ENCODE measurements at regions not wholly inside any gene's neighbourhood (a gene's known extent, or its start where the extent isn't known, plus 50 kb on each side); places are given as distances from the start of the nearest gene placed in this dataset.
A peak's percentile ranks its signal among the peaks of the same experiment; 100 is the strongest.

GRCh38 chrX:10079231-10079630 lies 77.5 kb upstream of the CLCN4 start:
- no peaks in the 10 kb centered on the region for H3K27me3 ChIP-seq (ENCODE audit: control insufficient read depth in 1 of 2, insufficient read depth in 2 of 2, low read length in 2 of 2)
- H3K36me3 ChIP-seq (ENCODE audit: control insufficient read depth in 2 of 2, insufficient read depth in 2 of 2, low read length in 2 of 2): peaks cover 2 to 6% of the 10 kb centered on the region in 2 donors
- H3K27ac ChIP-seq (ENCODE audit: low read length): peak overlapping the region; percentile 66
- H3K9me3 ChIP-seq (ENCODE audit: control insufficient read depth in 2 of 2, low read length in 2 of 2): no peaks in the 10 kb centered on the region
- H3K4me3 ChIP-seq (ENCODE audit: low read length in 2 of 2): no peak overlapping the region
- H3K4me1 ChIP-seq (ENCODE audit: control insufficient read depth, insufficient read depth, low read length): peaks cover 38% of the 10 kb centered on the region
- no peak overlapping the region for H3K9ac ChIP-seq (ENCODE audit: low read length in 2 of 2)

- H3K27ac ChIP-seq (ENCODE audit: low read length): peak overlapping the region; percentile 84
- peaks cover 2 to 6% of the 10 kb centered on the region in 2 donors for H3K36me3 ChIP-seq (ENCODE audit: control insufficient read depth in 2 of 2, insufficient read depth in 2 of 2, low read length in 2 of 2)
- H3K9me3 ChIP-seq (ENCODE audit: control insufficient read depth in 2 of 2, low read length in 2 of 2): no peaks in the 10 kb centered on the region
- peaks cover 46% of the 10 kb centered on the region for H3K4me1 ChIP-seq (ENCODE audit: control insufficient read depth, insufficient read depth, low read length)
- peaks cover 0 to 4% of the 10 kb centered on the region in 2 donors for H3K27me3 ChIP-seq (ENCODE audit: control insufficient read depth in 1 of 2, insufficient read depth in 2 of 2, low read length in 2 of 2)
- H3K4me3 ChIP-seq (ENCODE audit: low read length in 2 of 2): no peak overlapping the region
- peak overlapping the region; percentile 14 to 45 for H3K9ac ChIP-seq (ENCODE audit: low read length in 2 of 2)
Measured at GRCh38 chrX:10083809-10084208, 73.0 kb upstream of the CLCN4 start.

GRCh38 chrX:10085223-10085622 lies 71.6 kb upstream of the CLCN4 start:
- Histone ChIP-seq H3K4me1 (ENCODE audit: control insufficient read depth, insufficient read depth, low read length) (peaks cover 49% of the 10 kb centered on the region), H3K9me3 (ENCODE audit: control insufficient read depth in 2 of 2, low read length in 2 of 2) (no peaks in the 10 kb centered on the region), H3K9ac (ENCODE audit: low read length in 2 of 2) (no peak overlapping the region), H3K27me3 (ENCODE audit: control insufficient read depth in 1 of 2, insufficient read depth in 2 of 2, low read length in 2 of 2) (peaks cover 0 to 8% of the 10 kb centered on the region in 2 donors), H3K4me3 (ENCODE audit: low read length in 2 of 2) (no peak overlapping the region), H3K27ac (ENCODE audit: low read length) (peak overlapping the region; percentile 80), H3K36me3 (ENCODE audit: control insufficient read depth in 2 of 2, insufficient read depth in 2 of 2, low read length in 2 of 2) (peaks cover 2 to 6% of the 10 kb centered on the region in 2 donors)

GRCh38 chrX:10086676-10087075 lies 70.1 kb upstream of the CLCN4 start:
- H3K27ac ChIP-seq (ENCODE audit: low read length): peak overlapping the region; percentile 80
- peak overlapping the region in 1 of 2 donors; percentile 21 for H3K9ac ChIP-seq (ENCODE audit: low read length in 2 of 2)
- H3K27me3 ChIP-seq (ENCODE audit: control insufficient read depth in 1 of 2, insufficient read depth in 2 of 2, low read length in 2 of 2): peaks cover 0 to 8% of the 10 kb centered on the region in 2 donors
- no peak overlapping the region for H3K4me3 ChIP-seq (ENCODE audit: low read length in 2 of 2)
- peaks cover 47% of the 10 kb centered on the region for H3K4me1 ChIP-seq (ENCODE audit: control insufficient read depth, insufficient read depth, low read length)
- H3K9me3 ChIP-seq (ENCODE audit: control insufficient read depth in 2 of 2, low read length in 2 of 2): no peaks in the 10 kb centered on the region
- peaks cover 2 to 4% of the 10 kb centered on the region in 2 donors for H3K36me3 ChIP-seq (ENCODE audit: control insufficient read depth in 2 of 2, insufficient read depth in 2 of 2, low read length in 2 of 2)

GRCh38 chrX:10087391-10087790 lies 69.4 kb upstream of the CLCN4 start:
- no peaks in the 10 kb centered on the region for H3K9me3 ChIP-seq (ENCODE audit: control insufficient read depth in 2 of 2, low read length in 2 of 2)
- peaks cover 6 to 11% of the 10 kb centered on the region in 2 donors for H3K36me3 ChIP-seq (ENCODE audit: control insufficient read depth in 2 of 2, insufficient read depth in 2 of 2, low read length in 2 of 2)
- peaks cover 0 to 8% of the 10 kb centered on the region in 2 donors for H3K27me3 ChIP-seq (ENCODE audit: control insufficient read depth in 1 of 2, insufficient read depth in 2 of 2, low read length in 2 of 2)
- peak overlapping the region; percentile 80 for H3K27ac ChIP-seq (ENCODE audit: low read length)
- no peak overlapping the region for H3K4me3 ChIP-seq (ENCODE audit: low read length in 2 of 2)
- no peak overlapping the region for H3K9ac ChIP-seq (ENCODE audit: low read length in 2 of 2)
- peaks cover 42% of the 10 kb centered on the region for H3K4me1 ChIP-seq (ENCODE audit: control insufficient read depth, insufficient read depth, low read length)

- peak overlapping the region; percentile 80 for H3K27ac ChIP-seq (ENCODE audit: low read length)
- peak overlapping the region in 1 of 2 donors; percentile 15 for H3K4me3 ChIP-seq (ENCODE audit: low read length in 2 of 2)
- H3K36me3 ChIP-seq (ENCODE audit: control insufficient read depth in 2 of 2, insufficient read depth in 2 of 2, low read length in 2 of 2): peaks cover 7 to 19% of the 10 kb centered on the region in 2 donors
- H3K9me3 ChIP-seq (ENCODE audit: control insufficient read depth in 2 of 2, low read length in 2 of 2): no peaks in the 10 kb centered on the region
- H3K27me3 ChIP-seq (ENCODE audit: control insufficient read depth in 1 of 2, insufficient read depth in 2 of 2, low read length in 2 of 2): peaks cover 0 to 8% of the 10 kb centered on the region in 2 donors
- H3K9ac ChIP-seq (ENCODE audit: low read length in 2 of 2): peak overlapping the region in 1 of 2 donors; percentile 15
- H3K4me1 ChIP-seq (ENCODE audit: control insufficient read depth, insufficient read depth, low read length): peaks cover 24% of the 10 kb centered on the region
Measured at GRCh38 chrX:10089378-10089795, 67.4 kb upstream of the CLCN4 start.

GRCh38 chrX:10090319-10090718 lies 66.5 kb upstream of the CLCN4 start:
- Histone ChIP-seq H3K27ac (ENCODE audit: low read length) (peak overlapping the region; percentile 80), H3K27me3 (ENCODE audit: control insufficient read depth in 1 of 2, insufficient read depth in 2 of 2, low read length in 2 of 2) (peaks cover 0 to 10% of the 10 kb centered on the region in 2 donors), H3K9ac (ENCODE audit: low read length in 2 of 2) (no peak overlapping the region), H3K4me3 (ENCODE audit: low read length in 2 of 2) (no peak overlapping the region), H3K4me1 (ENCODE audit: control insufficient read depth, insufficient read depth, low read length) (peaks cover 20% of the 10 kb centered on the region), H3K36me3 (ENCODE audit: control insufficient read depth in 2 of 2, insufficient read depth in 2 of 2, low read length in 2 of 2) (peaks cover 7 to 19% of the 10 kb centered on the region in 2 donors), H3K9me3 (ENCODE audit: control insufficient read depth in 2 of 2, low read length in 2 of 2) (no peaks in the 10 kb centered on the region)

GRCh38 chrX:10095246-10095645 lies 61.5 kb upstream of the CLCN4 start:
- no peak overlapping the region for H3K4me3 ChIP-seq (ENCODE audit: low read length in 2 of 2)
- H3K36me3 ChIP-seq (ENCODE audit: control insufficient read depth in 2 of 2, insufficient read depth in 2 of 2, low read length in 2 of 2): peaks cover 9 to 19% of the 10 kb centered on the region in 2 donors
- peaks cover 10% of the 10 kb centered on the region for H3K4me1 ChIP-seq (ENCODE audit: control insufficient read depth, insufficient read depth, low read length)
- H3K27me3 ChIP-seq (ENCODE audit: control insufficient read depth in 1 of 2, insufficient read depth in 2 of 2, low read length in 2 of 2): peaks cover 0 to 2% of the 10 kb centered on the region in 2 donors
- H3K9ac ChIP-seq (ENCODE audit: low read length in 2 of 2): no peak overlapping the region
- H3K27ac ChIP-seq (ENCODE audit: low read length): no peak overlapping the region
- H3K9me3 ChIP-seq (ENCODE audit: control insufficient read depth in 2 of 2, low read length in 2 of 2): no peaks in the 10 kb centered on the region

- peaks cover 16% of the 10 kb centered on the region for H3K4me1 ChIP-seq (ENCODE audit: control insufficient read depth, insufficient read depth, low read length)
- H3K36me3 ChIP-seq (ENCODE audit: control insufficient read depth in 2 of 2, insufficient read depth in 2 of 2, low read length in 2 of 2): peaks cover 9 to 19% of the 10 kb centered on the region in 2 donors
- H3K4me3 ChIP-seq (ENCODE audit: low read length in 2 of 2): no peak overlapping the region
- H3K9ac ChIP-seq (ENCODE audit: low read length in 2 of 2): no peak overlapping the region
- H3K27ac ChIP-seq (ENCODE audit: low read length): no peak overlapping the region
- H3K9me3 ChIP-seq (ENCODE audit: control insufficient read depth in 2 of 2, low read length in 2 of 2): no peaks in the 10 kb centered on the region
- H3K27me3 ChIP-seq (ENCODE audit: control insufficient read depth in 1 of 2, insufficient read depth in 2 of 2, low read length in 2 of 2): peaks cover 0 to 2% of the 10 kb centered on the region in 2 donors
Measured at GRCh38 chrX:10095698-10096432, 60.9 kb upstream of the CLCN4 start.

- H3K4me1 ChIP-seq (ENCODE audit: control insufficient read depth, insufficient read depth, low read length): peaks cover 27% of the 10 kb centered on the region
- peak overlapping the region; percentile 74 for H3K27ac ChIP-seq (ENCODE audit: low read length)
- H3K4me3 ChIP-seq (ENCODE audit: low read length in 2 of 2): peak overlapping the region; percentile 17 to 37
- H3K9me3 ChIP-seq (ENCODE audit: control insufficient read depth in 2 of 2, low read length in 2 of 2): no peaks in the 10 kb centered on the region
- H3K9ac ChIP-seq (ENCODE audit: low read length in 2 of 2): peak overlapping the region in 1 of 2 donors; percentile 56
- H3K27me3 ChIP-seq (ENCODE audit: control insufficient read depth in 1 of 2, insufficient read depth in 2 of 2, low read length in 2 of 2): peaks cover 0 to 2% of the 10 kb centered on the region in 2 donors
- H3K36me3 ChIP-seq (ENCODE audit: control insufficient read depth in 2 of 2, insufficient read depth in 2 of 2, low read length in 2 of 2): peaks cover 2 to 11% of the 10 kb centered on the region in 2 donors
Measured at GRCh38 chrX:10098270-10098713, 58.5 kb upstream of the CLCN4 start.

- H3K9ac ChIP-seq (ENCODE audit: low read length in 2 of 2): peak overlapping the region in 1 of 2 donors; percentile 38
- peaks cover 27% of the 10 kb centered on the region for H3K4me1 ChIP-seq (ENCODE audit: control insufficient read depth, insufficient read depth, low read length)
- no peak overlapping the region for H3K4me3 ChIP-seq (ENCODE audit: low read length in 2 of 2)
- H3K27me3 ChIP-seq (ENCODE audit: control insufficient read depth in 1 of 2, insufficient read depth in 2 of 2, low read length in 2 of 2): peaks cover 0 to 2% of the 10 kb centered on the region in 2 donors
- H3K9me3 ChIP-seq (ENCODE audit: control insufficient read depth in 2 of 2, low read length in 2 of 2): peaks cover 0 to 3% of the 10 kb centered on the region in 2 donors
- H3K27ac ChIP-seq (ENCODE audit: low read length): peak overlapping the region; percentile 74
- peaks cover 2 to 4% of the 10 kb centered on the region in 2 donors for H3K36me3 ChIP-seq (ENCODE audit: control insufficient read depth in 2 of 2, insufficient read depth in 2 of 2, low read length in 2 of 2)
Measured at GRCh38 chrX:10099411-10099810, 57.4 kb upstream of the CLCN4 start.
